ENCODE measurements at regions not wholly inside any gene's neighbourhood (a gene's known extent, or its start where the extent isn't known, plus 50 kb on each side); places are given as distances from the start of the nearest gene placed in this dataset.

DNA sequence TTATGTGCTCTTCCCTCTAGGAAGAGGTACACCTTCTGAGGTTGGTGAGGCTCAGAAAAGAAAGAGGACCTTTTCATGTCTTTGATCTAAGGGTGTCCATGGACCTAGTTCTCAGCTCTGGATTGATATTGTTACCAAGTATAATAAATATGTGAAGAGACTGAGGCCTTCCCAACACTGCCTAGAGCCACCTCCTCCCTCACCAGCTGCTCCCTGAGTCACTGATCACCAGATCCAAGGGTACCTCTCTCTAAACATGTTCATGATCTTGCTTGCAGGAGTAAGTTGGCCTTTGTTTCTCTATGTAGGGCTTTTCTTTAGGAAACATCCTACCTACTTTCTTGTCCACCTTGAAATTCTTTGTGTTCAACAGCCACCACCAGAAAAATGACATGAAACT lies 218.8 kb upstream of the ADRA1B start:
- H3K27me3 ChIP-seq: no peaks in the 10 kb centered on the region
- no peaks in the 10 kb centered on the region for H3K4me1 ChIP-seq
- TF ChIP-seq, protein P1, sequence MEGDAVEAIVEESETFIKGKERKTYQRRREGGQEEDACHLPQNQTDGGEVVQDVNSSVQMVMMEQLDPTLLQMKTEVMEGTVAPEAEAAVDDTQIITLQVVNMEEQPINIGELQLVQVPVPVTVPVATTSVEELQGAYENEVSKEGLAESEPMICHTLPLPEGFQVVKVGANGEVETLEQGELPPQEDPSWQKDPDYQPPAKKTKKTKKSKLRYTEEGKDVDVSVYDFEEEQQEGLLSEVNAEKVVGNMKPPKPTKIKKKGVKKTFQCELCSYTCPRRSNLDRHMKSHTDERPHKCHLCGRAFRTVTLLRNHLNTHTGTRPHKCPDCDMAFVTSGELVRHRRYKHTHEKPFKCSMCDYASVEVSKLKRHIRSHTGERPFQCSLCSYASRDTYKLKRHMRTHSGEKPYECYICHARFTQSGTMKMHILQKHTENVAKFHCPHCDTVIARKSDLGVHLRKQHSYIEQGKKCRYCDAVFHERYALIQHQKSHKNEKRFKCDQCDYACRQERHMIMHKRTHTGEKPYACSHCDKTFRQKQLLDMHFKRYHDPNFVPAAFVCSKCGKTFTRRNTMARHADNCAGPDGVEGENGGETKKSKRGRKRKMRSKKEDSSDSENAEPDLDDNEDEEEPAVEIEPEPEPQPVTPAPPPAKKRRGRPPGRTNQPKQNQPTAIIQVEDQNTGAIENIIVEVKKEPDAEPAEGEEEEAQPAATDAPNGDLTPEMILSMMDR (IDR thresholded peaks at IDR 0.05): no peak
- TF ChIP-seq POLR2AphosphoS5 (IDR thresholded peaks at IDR 0.05) (no peak), EP300 (IDR thresholded peaks at IDR 0.05) (no peak), POLR2A (IDR thresholded peaks at IDR 0.05) (no peak)
- no peak overlapping the region for H3K4me3 ChIP-seq
- H3K27ac ChIP-seq: no peak overlapping the region
- H3K9me3 ChIP-seq: no peaks in the 10 kb centered on the region
- no peaks in the 10 kb centered on the region for H3K36me3 ChIP-seq
- no peak for ATAC-seq

DNA sequence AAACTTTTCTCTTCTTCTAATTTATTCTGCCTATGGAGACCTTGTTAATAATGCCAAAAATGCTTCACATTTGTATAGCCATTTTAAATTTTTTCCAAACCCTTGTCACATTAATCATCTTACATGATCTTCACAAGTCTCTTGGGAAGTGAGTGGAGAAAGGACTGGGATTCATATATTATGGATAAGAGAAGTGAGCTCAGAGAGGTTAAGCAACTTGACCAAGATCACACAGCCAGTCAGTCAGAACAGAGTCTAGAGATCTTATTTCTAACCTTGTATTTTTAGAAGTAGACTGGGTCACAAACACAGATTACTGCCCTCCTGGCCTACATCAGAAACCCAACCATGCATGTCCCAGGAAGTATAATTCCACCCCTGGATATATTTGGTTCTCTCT lies 218.0 kb upstream of the ADRA1B start:
- ATAC-seq: no peak
- Histone ChIP-seq H3K4me1 (no peaks in the 10 kb centered on the region), H3K27me3 (no peaks in the 10 kb centered on the region), H3K36me3 (no peaks in the 10 kb centered on the region), H3K27ac (no peak overlapping the region), H3K9me3 (no peaks in the 10 kb centered on the region), H3K4me3 (no peak overlapping the region)
- TF ChIP-seq, protein P1 (IDR thresholded peaks at IDR 0.05): no peak
- no peak for TF ChIP-seq EP300 (IDR thresholded peaks at IDR 0.05)
- no peak for TF ChIP-seq POLR2A (IDR thresholded peaks at IDR 0.05)
- TF ChIP-seq POLR2AphosphoS5 (IDR thresholded peaks at IDR 0.05): no peak

- Histone ChIP-seq H3K36me3 (no peaks in the 10 kb centered on the region), H3K27ac (no peak overlapping the region), H3K4me3 (no peak overlapping the region), H3K27me3 (no peaks in the 10 kb centered on the region), H3K4me1 (no peaks in the 10 kb centered on the region), H3K9me3 (no peaks in the 10 kb centered on the region)
- no peak for ATAC-seq
- no peak for TF ChIP-seq POLR2AphosphoS5 (IDR thresholded peaks at IDR 0.05)
- TF ChIP-seq, protein P1 (IDR thresholded peaks at IDR 0.05): no peak
- TF ChIP-seq EP300 (IDR thresholded peaks at IDR 0.05): no peak
- TF ChIP-seq POLR2A (IDR thresholded peaks at IDR 0.05): no peak
Measured at GRCh38 chr5:159700016-159700415, 216.3 kb upstream of the ADRA1B start.

DNA sequence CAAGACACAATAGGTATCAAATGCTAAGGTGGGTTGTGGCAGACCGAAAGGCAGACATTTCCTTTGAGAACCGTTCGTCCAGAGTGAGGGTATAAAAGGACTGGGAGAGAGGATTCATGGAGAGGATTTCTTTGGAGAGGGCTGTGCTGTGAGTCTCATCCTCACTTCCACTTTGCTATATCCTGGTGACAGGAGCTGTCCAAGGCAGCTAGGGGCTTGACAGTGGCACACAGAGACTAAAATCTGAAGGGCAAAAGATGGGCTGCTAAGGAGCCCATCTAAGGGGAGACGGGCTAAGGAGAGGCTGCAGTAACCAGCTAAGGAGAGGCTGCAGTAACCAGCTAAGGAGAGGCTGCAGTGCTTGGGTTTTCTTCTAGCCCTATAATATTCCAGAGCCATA lies 214.0 kb upstream of the ADRA1B start:
- no peak for ATAC-seq
- Histone ChIP-seq H3K27ac (no peak overlapping the region), H3K9me3 (peaks cover 0 to 2% (median 0%) of the 10 kb centered on the region in 3 donors), H3K4me1 (no peaks in the 10 kb centered on the region), H3K4me3 (no peak overlapping the region), H3K36me3 (no peaks in the 10 kb centered on the region), H3K27me3 (no peaks in the 10 kb centered on the region)
- 54 to 61% methylated on average over 3 of the region's 4 CpGs for WGBS, 2 donors (ENCODE audit: low coverage in 1 of 2)
- no peak for TF ChIP-seq POLR2AphosphoS5 (IDR thresholded peaks at IDR 0.05)
- no peak for TF ChIP-seq POLR2A (IDR thresholded peaks at IDR 0.05)
- TF ChIP-seq, protein P1 (IDR thresholded peaks at IDR 0.05): no peak
- no peak for TF ChIP-seq EP300 (IDR thresholded peaks at IDR 0.05)

DNA sequence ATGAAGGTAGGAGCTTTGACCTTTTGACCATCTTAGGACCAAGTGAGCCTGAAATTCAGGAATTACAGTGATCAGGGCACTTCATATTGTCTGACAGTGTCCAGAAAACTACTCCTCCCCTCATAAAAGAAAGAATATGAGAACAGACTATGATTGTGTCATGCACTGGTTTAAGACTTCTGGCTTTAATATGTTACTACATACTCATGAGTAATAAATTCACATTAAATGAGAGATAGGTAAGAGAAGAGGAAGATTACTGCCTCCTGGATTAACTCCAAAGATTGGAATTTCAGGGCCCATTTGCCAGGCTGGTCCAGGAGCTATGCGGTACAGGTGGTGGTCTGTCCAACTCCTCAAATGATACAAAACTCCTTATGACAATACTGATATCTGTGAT lies 213.5 kb upstream of the ADRA1B start:
- no peaks in the 10 kb centered on the region for H3K36me3 ChIP-seq
- no peaks in the 10 kb centered on the region for H3K4me1 ChIP-seq
- WGBS, 2 donors (ENCODE audit: low coverage in 1 of 2): 92 to 100% methylated on average over 1 of the region's 1 CpG
- no peaks in the 10 kb centered on the region for H3K27me3 ChIP-seq
- H3K9me3 ChIP-seq: peaks cover 0 to 8% (median 2%) of the 10 kb centered on the region in 3 donors
- no peak overlapping the region for H3K4me3 ChIP-seq
- H3K27ac ChIP-seq: no peak overlapping the region
- ATAC-seq: no peak
- no peak for TF ChIP-seq EP300 (IDR thresholded peaks at IDR 0.05)
- TF ChIP-seq, protein P1 (IDR thresholded peaks at IDR 0.05): no peak
- TF ChIP-seq POLR2A (IDR thresholded peaks at IDR 0.05): no peak
- TF ChIP-seq POLR2AphosphoS5 (IDR thresholded peaks at IDR 0.05): no peak

All from gastroesophageal sphincter (tissue), 4 donors.